ENCODE measurements at regions not wholly inside any gene's neighbourhood (a gene's known extent, or its start where the extent isn't known, plus 50 kb on each side); places are given as distances from the start of the nearest gene placed in this dataset.

DNA sequence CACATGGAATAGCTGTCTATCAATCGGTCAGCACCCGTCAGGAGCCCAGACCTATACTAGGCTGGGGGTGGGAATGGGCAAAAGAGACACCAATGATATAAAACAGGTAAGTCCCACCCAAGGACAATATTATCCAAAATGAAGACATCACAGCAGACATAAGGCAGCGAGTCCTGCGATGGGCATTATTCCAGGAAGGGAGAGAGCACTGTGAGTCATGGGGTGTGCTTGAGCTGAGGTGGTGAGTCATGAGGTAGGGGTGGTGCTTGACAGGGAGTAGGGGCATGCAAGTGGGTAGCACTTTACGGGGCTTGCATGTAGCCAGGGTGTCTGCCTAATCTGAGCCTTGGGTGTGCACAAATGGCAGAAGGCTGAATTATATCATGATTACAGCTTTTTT, 605.0 kb upstream of the CADM1 start:
- Mint-ChIP-seq H3K27me3 (peaks cover 5% of the 10 kb centered on the region), H3K4me3 (no peak overlapping the region), H3K36me3 (no peaks in the 10 kb centered on the region), H3K9me3 (no peaks in the 10 kb centered on the region), H3K4me1 (ENCODE audit: unreplicated experiment) (peaks cover 8% of the 10 kb centered on the region), H3K27ac (no peak overlapping the region)
- TF ChIP-seq, protein P1, sequence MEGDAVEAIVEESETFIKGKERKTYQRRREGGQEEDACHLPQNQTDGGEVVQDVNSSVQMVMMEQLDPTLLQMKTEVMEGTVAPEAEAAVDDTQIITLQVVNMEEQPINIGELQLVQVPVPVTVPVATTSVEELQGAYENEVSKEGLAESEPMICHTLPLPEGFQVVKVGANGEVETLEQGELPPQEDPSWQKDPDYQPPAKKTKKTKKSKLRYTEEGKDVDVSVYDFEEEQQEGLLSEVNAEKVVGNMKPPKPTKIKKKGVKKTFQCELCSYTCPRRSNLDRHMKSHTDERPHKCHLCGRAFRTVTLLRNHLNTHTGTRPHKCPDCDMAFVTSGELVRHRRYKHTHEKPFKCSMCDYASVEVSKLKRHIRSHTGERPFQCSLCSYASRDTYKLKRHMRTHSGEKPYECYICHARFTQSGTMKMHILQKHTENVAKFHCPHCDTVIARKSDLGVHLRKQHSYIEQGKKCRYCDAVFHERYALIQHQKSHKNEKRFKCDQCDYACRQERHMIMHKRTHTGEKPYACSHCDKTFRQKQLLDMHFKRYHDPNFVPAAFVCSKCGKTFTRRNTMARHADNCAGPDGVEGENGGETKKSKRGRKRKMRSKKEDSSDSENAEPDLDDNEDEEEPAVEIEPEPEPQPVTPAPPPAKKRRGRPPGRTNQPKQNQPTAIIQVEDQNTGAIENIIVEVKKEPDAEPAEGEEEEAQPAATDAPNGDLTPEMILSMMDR (conservative IDR thresholded peaks at IDR 0.05), result no peak
- DNase-seq (ENCODE audit: extremely low spot score, unreplicated experiment), result no peak

DNA sequence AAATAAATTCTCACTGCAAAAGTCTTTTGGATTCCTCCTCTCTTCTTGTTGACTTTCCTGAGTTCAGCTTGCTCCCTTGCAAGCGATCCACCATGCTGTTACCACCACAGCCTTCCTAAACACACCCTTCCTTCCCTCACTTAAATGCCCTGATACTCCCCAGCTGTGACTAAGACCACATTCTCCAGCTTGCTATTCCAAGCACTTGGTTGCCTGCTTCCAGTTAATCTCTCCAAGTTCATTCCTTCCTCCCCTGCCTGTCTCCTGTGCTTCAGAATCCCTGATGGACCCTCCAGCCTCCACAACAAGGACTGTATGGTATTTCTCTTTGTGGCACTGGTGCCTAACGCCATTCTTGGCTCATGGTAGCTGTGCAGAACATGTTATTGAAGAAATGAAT, 603.9 kb upstream of the CADM1 start:
- no peaks in the 10 kb centered on the region for H3K9me3 Mint-ChIP-seq
- H3K4me3 Mint-ChIP-seq, result no peak overlapping the region
- peaks cover 8% of the 10 kb centered on the region for H3K4me1 Mint-ChIP-seq (ENCODE audit: unreplicated experiment)
- H3K27ac Mint-ChIP-seq, result no peak overlapping the region
- DNase-seq (ENCODE audit: extremely low spot score, unreplicated experiment), result no peak
- H3K36me3 Mint-ChIP-seq, result no peaks in the 10 kb centered on the region
- H3K27me3 Mint-ChIP-seq, result peaks cover 5% of the 10 kb centered on the region
- TF ChIP-seq, protein P1 (conservative IDR thresholded peaks at IDR 0.05), result no peak

DNA sequence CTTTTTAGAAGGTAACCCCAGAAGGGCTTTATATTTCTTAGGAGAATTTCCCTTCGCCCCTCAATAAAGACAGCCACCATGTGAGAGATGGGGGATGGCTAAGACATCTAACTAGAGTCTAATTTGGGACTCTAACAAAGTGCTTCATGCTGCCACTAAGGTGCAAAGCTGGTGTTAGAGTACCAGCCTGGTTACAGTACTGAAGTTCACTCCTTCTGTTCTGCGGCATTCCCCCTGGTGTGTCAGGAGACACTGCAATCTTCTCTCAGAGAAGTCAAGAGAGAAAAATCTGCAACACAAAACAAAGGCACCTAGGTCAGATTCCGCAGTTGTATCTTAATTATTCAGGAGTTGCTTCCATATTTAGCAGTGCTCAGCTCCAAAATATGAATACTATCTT, 603.0 kb upstream of the CADM1 start:
- DNase-seq (ENCODE audit: extremely low spot score, unreplicated experiment), result no peak
- Mint-ChIP-seq H3K36me3 (no peaks in the 10 kb centered on the region), H3K4me3 (no peak overlapping the region), H3K27me3 (peaks cover 5% of the 10 kb centered on the region), H3K27ac (no peak overlapping the region), H3K4me1 (ENCODE audit: unreplicated experiment) (peaks cover 1% of the 10 kb centered on the region), H3K9me3 (no peaks in the 10 kb centered on the region)
- TF ChIP-seq, protein P1 (conservative IDR thresholded peaks at IDR 0.05), result no peak

DNA sequence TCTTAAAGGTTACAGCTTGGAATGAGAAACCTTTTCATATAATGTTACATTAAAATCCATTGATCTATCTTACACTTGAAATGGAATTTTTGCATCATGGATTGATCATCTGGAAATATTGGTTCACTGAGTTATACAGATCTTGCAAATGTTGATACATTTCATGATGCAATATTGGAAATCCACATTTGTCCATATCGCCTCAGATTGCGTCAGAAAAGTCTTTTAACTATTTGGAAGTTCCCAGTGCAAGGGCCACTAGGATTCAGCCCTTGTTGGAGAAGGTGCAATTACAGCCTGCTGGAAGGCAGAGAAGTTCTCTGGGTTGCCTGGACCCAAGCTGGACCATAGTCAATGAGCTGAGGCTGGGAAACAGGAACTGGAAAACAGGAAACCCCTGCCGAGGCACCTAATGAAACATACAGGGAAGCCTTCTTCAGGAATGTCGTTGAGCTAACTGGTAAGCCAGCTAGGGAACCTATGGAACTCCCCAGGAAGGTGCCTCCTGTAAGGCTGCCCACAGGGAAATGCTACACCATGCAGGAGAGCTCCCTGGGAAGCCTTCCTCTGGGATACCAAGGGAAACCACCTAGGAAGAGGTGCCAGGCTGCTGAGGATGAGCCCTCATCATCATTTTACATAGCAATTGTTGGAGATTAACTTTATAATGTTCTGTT, 600.4 kb upstream of the CADM1 start:
- no peak for DNase-seq (ENCODE audit: extremely low spot score, unreplicated experiment)
- no peaks in the 10 kb centered on the region for H3K9me3 Mint-ChIP-seq
- TF ChIP-seq, protein P1 (conservative IDR thresholded peaks at IDR 0.05), result no peak
- no peaks in the 10 kb centered on the region for H3K36me3 Mint-ChIP-seq
- H3K27me3 Mint-ChIP-seq, result peaks cover 8% of the 10 kb centered on the region
- H3K4me1 Mint-ChIP-seq (ENCODE audit: unreplicated experiment), result peaks cover 4% of the 10 kb centered on the region
- no peak overlapping the region for H3K4me3 Mint-ChIP-seq
- no peak overlapping the region for H3K27ac Mint-ChIP-seq

DNA sequence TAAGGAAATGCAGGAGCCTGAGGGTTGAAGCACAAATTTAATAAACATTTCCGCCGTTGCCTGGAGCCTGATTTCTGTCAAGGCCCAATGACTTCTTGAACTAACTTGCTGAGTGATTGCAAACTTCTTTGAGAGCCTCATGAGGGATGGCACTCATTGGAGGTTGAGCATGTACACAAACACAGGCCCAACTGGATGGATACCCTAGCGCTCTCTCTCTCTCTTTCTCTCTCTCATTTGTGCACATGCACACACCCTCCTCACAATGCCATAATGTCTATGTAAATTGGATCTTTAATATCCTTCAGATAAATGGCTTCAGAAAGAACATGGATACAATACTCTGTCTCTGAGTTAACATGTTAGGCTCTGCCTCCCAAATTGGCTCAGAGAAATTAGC, 597.7 kb upstream of the CADM1 start:
- Mint-ChIP-seq H3K4me3 (no peak overlapping the region), H3K36me3 (no peaks in the 10 kb centered on the region), H3K27ac (no peak overlapping the region), H3K27me3 (peaks cover 12% of the 10 kb centered on the region), H3K9me3 (no peaks in the 10 kb centered on the region), H3K4me1 (ENCODE audit: unreplicated experiment) (peaks cover 4% of the 10 kb centered on the region)
- TF ChIP-seq, protein P1 (conservative IDR thresholded peaks at IDR 0.05), result no peak
- no peak for DNase-seq (ENCODE audit: extremely low spot score, unreplicated experiment)

Measured in type B pancreatic cell (in vitro differentiated cells).